DND-41 (cell line): ENCODE measurements at regions not wholly inside any gene's neighbourhood (a gene's known extent, or its start where the extent isn't known, plus 50 kb on each side); places are given as distances from the start of the nearest gene placed in this dataset.

ENCODE experiments used
- ATAC-seq: fragments of 200-7000 bp; cut with Tn5 transposase; 3 replicates; pipeline ENCODE4 v1.9.1; 2021; ENCODE audit warnings: low read depth; ENCODE audit not compliant: insufficient read depth
- DNase-seq: peaks from one replicate; pipeline ENCODE4 v3.0.0-alpha.2; 2020
- H2AFZ ChIP-seq: 2 replicates; pipeline ENCODE4 v1.6.0; 2012; ENCODE audit warnings: low read depth, low read length
- H3K27ac ChIP-seq: 2 replicates; pipeline ENCODE4 v1.5.1; 2012; ENCODE audit warnings: low read length, inconsistent platforms
- H3K27me3 ChIP-seq: fragments of 200-600 bp; sonication (generic); 2 replicates; pipeline ENCODE4 v1.6.0; 2012; ENCODE audit warnings: low read length, mild to moderate bottlenecking, inconsistent platforms; ENCODE audit not compliant: insufficient read depth, poor library complexity
- H3K36me3 ChIP-seq: 2 replicates; pipeline ENCODE4 v1.5.1; 2012; ENCODE audit warnings: low read length, inconsistent platforms; ENCODE audit not compliant: insufficient read depth
- H3K4me1 ChIP-seq: 2 replicates; pipeline ENCODE4 v1.5.1; 2012; ENCODE audit warnings: mild to moderate bottlenecking, low read length; ENCODE audit not compliant: insufficient read depth
- H3K4me2 ChIP-seq: 2 replicates; pipeline ENCODE4 v1.6.0; 2012; ENCODE audit warnings: mild to moderate bottlenecking, moderate library complexity, low read length, inconsistent platforms; ENCODE audit not compliant: insufficient read depth
- H3K4me3 ChIP-seq, 2 experiments: fragments of 200-600 bp in 1 of 2; shearing (Covaris generic) in 1 of 2; 2 replicates each; pipeline ENCODE4 v1.5.1; 2012 to 2016; ENCODE audit warnings: inconsistent platforms in 2 of 2, low read length in 2 of 2, mild to moderate bottlenecking in 2 of 2, low read depth in 1 of 2, moderate library complexity in 1 of 2
- H3K79me2 ChIP-seq: 2 replicates; pipeline ENCODE4 v1.6.0; 2012; ENCODE audit warnings: low read length, inconsistent platforms; ENCODE audit not compliant: insufficient read depth
- H3K9ac ChIP-seq: 2 replicates; pipeline ENCODE4 v1.6.0; 2012; ENCODE audit warnings: low read depth, mild to moderate bottlenecking, inconsistent platforms, low read length, moderate library complexity
- H3K9me3 ChIP-seq: 2 replicates; pipeline ENCODE4 v1.5.1; 2012; ENCODE audit warnings: low read length, moderate library complexity, mild to moderate bottlenecking, inconsistent platforms; ENCODE audit not compliant: insufficient read depth, severe bottlenecking
- H4K20me1 ChIP-seq: 2 replicates; pipeline ENCODE4 v1.6.0; 2012; ENCODE audit warnings: low read length; ENCODE audit not compliant: insufficient read depth
- EZH2 ChIP-seq: IDR thresholded peaks from 3 replicates; pipeline ENCODE4 v1.6.1; 2012; ENCODE audit warnings: borderline replicate concordance, low read depth, mild to moderate bottlenecking, moderate library complexity, low read length, inconsistent platforms; ENCODE audit not compliant: severe bottlenecking
- TF ChIP-seq, protein P1 (sequence below): IDR thresholded peaks from 2 replicates; pipeline ENCODE4 v1.5.1; 2012; ENCODE audit warnings: borderline replicate concordance, low read length, moderate library complexity, mild to moderate bottlenecking; ENCODE audit not compliant: poor library complexity, severe bottlenecking; ENCODE audit errors: extremely low read depth

DNA sequence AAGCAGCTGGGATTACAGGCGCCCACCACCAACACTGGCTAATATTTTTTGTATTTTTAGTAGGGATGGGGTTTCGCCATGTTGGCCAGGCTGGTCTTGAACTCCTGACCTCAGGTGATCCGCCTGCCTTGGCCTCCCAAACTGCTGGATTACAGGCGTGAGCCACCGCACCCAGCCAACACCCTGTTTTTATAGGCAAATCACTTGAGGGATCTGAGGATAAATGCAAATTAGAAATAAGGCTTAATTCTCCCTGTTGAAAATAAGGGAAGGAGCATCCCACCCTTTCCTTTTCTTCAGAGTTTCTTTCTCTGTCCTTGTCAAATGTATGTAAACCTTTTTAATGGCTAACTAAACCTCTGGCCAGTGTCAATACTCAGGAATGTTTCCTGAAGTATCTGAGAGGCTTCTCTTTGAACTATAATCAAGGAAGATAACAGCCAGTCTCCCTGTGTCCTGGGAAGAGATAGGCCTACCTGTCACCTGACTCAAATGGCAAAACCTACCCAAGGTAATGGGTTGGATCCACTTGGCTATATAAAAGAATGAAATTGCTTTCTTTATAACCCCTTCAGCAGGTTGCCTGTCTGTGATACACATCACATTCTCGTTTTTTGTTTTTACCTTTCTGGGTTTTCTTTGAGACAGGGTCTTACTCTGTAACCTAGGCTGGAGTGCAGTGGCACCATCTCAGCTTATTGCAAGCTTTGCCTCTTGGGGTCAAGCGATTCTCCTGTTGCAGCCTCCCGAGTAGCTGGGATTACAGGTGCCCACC, 64.5 kb upstream of the TNFAIP3 start:
- Histone ChIP-seq H3K27me3 (no peaks in the 10 kb centered on the region), H3K4me3 (no peak overlapping the region)

DNA sequence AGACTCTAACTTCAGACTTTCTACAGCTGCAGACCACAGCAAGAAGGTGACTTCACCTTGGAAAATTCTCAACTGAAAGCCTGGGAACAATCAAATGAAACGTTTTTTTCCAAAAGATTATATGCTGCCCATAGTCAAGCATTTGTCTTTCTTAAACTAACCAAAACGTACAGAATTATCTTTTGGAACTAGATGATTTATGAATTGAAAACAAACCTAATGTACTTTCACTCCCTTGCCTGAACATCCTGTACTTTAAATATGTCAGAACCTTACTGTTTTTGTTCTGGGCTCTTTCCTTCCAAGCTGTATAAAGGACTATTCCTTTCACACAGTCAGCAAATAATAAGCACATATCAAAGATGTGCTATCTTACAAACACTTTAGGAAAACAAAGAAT, 62.4 kb upstream of the TNFAIP3 start:
- Histone ChIP-seq H3K27ac (no peak overlapping the region), H3K4me1 (peaks cover 14% of the 10 kb centered on the region), H3K4me2 (no peak overlapping the region), H3K9me3 (no peaks in the 10 kb centered on the region), H3K4me3 (no peak overlapping the region), H3K9ac (no peak overlapping the region), H3K79me2 (no peaks in the 10 kb centered on the region), H4K20me1 (no peaks in the 10 kb centered on the region), H3K36me3 (no peaks in the 10 kb centered on the region), H2AFZ (no peak overlapping the region), H3K27me3 (no peaks in the 10 kb centered on the region)
- ATAC-seq (no peak), DNase-seq (no peak)
- TF ChIP-seq, protein P1, sequence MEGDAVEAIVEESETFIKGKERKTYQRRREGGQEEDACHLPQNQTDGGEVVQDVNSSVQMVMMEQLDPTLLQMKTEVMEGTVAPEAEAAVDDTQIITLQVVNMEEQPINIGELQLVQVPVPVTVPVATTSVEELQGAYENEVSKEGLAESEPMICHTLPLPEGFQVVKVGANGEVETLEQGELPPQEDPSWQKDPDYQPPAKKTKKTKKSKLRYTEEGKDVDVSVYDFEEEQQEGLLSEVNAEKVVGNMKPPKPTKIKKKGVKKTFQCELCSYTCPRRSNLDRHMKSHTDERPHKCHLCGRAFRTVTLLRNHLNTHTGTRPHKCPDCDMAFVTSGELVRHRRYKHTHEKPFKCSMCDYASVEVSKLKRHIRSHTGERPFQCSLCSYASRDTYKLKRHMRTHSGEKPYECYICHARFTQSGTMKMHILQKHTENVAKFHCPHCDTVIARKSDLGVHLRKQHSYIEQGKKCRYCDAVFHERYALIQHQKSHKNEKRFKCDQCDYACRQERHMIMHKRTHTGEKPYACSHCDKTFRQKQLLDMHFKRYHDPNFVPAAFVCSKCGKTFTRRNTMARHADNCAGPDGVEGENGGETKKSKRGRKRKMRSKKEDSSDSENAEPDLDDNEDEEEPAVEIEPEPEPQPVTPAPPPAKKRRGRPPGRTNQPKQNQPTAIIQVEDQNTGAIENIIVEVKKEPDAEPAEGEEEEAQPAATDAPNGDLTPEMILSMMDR: no peak
- no peak for TF ChIP-seq EZH2

More for the DNA sequence above, 64.5 kb upstream of the TNFAIP3 start:
- H3K79me2 ChIP-seq: no peaks in the 10 kb centered on the region
- no peak for TF ChIP-seq EZH2
- TF ChIP-seq, protein P1: no peak
- DNase-seq (no peak), ATAC-seq (no peak)
- no peaks in the 10 kb centered on the region for H3K36me3 ChIP-seq
- H3K4me1 ChIP-seq: peaks cover 34% of the 10 kb centered on the region
- no peak overlapping the region for H3K9ac ChIP-seq
- H2AFZ ChIP-seq: no peak overlapping the region
- no peak overlapping the region for H3K27ac ChIP-seq
- no peaks in the 10 kb centered on the region for H4K20me1 ChIP-seq
- H3K4me2 ChIP-seq: no peak overlapping the region
- H3K9me3 ChIP-seq: no peaks in the 10 kb centered on the region

DNA sequence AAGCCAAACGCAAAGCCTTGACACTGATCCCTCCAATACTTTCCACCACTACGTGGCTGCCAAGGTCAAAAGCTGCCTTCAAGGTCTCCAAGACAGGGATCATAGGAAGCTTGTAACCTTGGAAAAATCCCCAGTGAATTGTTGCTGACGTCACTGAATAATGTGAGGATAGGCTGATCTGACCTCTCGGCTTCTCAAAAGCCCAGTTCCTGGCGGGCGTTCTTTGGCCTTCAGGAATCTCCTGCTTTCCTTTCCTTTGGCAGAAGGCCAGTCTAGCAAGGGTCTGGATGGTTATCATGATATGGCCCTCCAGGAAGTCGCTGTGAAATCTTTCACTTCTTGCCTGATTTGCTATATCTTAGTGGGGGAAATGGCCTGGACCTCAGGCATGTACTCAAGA, 61.4 kb upstream of the TNFAIP3 start:
- DNase-seq (no peak), ATAC-seq (no peak)
- Histone ChIP-seq H3K36me3 (no peaks in the 10 kb centered on the region), H3K27me3 (no peaks in the 10 kb centered on the region), H3K4me3 (no peak overlapping the region), H4K20me1 (no peaks in the 10 kb centered on the region), H3K27ac (no peak overlapping the region), H3K4me2 (no peak overlapping the region), H3K4me1 (peaks cover 4% of the 10 kb centered on the region), H3K9me3 (no peaks in the 10 kb centered on the region), H3K9ac (no peak overlapping the region), H3K79me2 (no peaks in the 10 kb centered on the region), H2AFZ (no peak overlapping the region)
- TF ChIP-seq EZH2: no peak
- TF ChIP-seq, protein P1: no peak
